Uterus (tissue), 3 donors: ENCODE measurements at regions not wholly inside any gene's neighbourhood (a gene's known extent, or its start where the extent isn't known, plus 50 kb on each side); places are given as distances from the start of the nearest gene placed in this dataset.

ENCODE experiments used
- DNase-seq, 2 donors: peaks; one replicate each; pipeline ENCODE4 v3.0.0-alpha.2; 2019 to 2020
- H3K27ac ChIP-seq, 2 donors: fragments of 200-600 bp; sonication (generic); 1 replicate in 1 of 2; 2 replicates in 1 of 2; pipeline ENCODE4 v1.5.1; 2016 to 2018
- H3K27me3 ChIP-seq, 2 donors: fragments of 200-600 bp; sonication (generic); one replicate each; pipeline ENCODE4 v1.5.1; 2018 to 2019; ENCODE audit warnings: control low read depth in 1 of 2
- H3K36me3 ChIP-seq, 2 donors: fragments of 200-600 bp; sonication (generic); one replicate each; pipeline ENCODE4 v1.5.1; 2019; ENCODE audit warnings: control low read depth in 1 of 2
- H3K4me1 ChIP-seq, 2 donors: fragments of 200-600 bp; sonication (generic); one replicate each; pipeline ENCODE4 v1.5.1; 2018 to 2019; ENCODE audit warnings: control low read depth in 1 of 2
- H3K4me3 ChIP-seq, 2 donors: fragments of 200-600 bp; sonication (generic); 1 replicate in 1 of 2; 2 replicates in 1 of 2; pipeline ENCODE4 v1.5.1; 2018 to 2019; ENCODE audit warnings: mild to moderate bottlenecking in 1 of 2
- H3K9me3 ChIP-seq, 2 donors: fragments of 200-600 bp; sonication (generic); one replicate each; pipeline ENCODE4 v1.5.1; 2019; ENCODE audit warnings: control low read depth in 1 of 2
- CTCF ChIP-seq, 4 experiments: fragments of 200-600 bp in 2 of 4; fragments of 450-650 bp in 2 of 4; sonication (generic) in 2 of 4; IDR thresholded peaks; one replicate each; pipeline ENCODE4 v1.5.1; 2016 to 2019; ENCODE audit warnings: antibody characterized with exemption in 4 of 4, mild to moderate bottlenecking in 2 of 4, moderate library complexity in 1 of 4
- POLR2A ChIP-seq, 2 donors: fragments of 450-650 bp; IDR thresholded peaks; one replicate each; pipeline ENCODE4 v1.6.1; 2016; ENCODE audit warnings: antibody characterized with exemption in 2 of 2, mild to moderate bottlenecking in 1 of 2, moderate library complexity in 1 of 2
- intact Hi-C: fragments of 100-400 bp; cut with DNase I; formaldehyde crosslinking; loops from one replicate; pipeline ENCODE4 v1.15.1; 2023; ENCODE audit warnings: low total_unique reads
- donor health status: DM: yes; HTN: yes; CAD: no.

- intact Hi-C loops = no loop called here
- no peaks in the 10 kb centered on the region for H3K27me3 ChIP-seq
- H3K27ac ChIP-seq = no peak overlapping the region
- no peak for DNase-seq
- no peaks in the 10 kb centered on the region for H3K36me3 ChIP-seq
- no peaks in the 10 kb centered on the region for H3K9me3 ChIP-seq
- H3K4me3 ChIP-seq = no peak overlapping the region
- H3K4me1 ChIP-seq = no peaks in the 10 kb centered on the region
- no peak for TF ChIP-seq POLR2A (IDR thresholded peaks at IDR 0.05)
- no peak for TF ChIP-seq CTCF (IDR thresholded peaks at IDR 0.05)
Observed at GRCh38 chr9:10744669-10745068, 131.9 kb upstream of the PTPRD start.

- TF ChIP-seq CTCF (IDR thresholded peaks at IDR 0.05) (no peak), POLR2A (IDR thresholded peaks at IDR 0.05) (no peak)
- H3K36me3 ChIP-seq = no peaks in the 10 kb centered on the region
- DNase-seq = no peak
- intact Hi-C loops = no loop called here
- no peaks in the 10 kb centered on the region for H3K27me3 ChIP-seq
- no peak overlapping the region for H3K4me3 ChIP-seq
- no peak overlapping the region for H3K27ac ChIP-seq
- H3K9me3 ChIP-seq = no peaks in the 10 kb centered on the region
- H3K4me1 ChIP-seq = no peaks in the 10 kb centered on the region
Observed at GRCh38 chr9:10753474-10753873, 140.7 kb upstream of the PTPRD start.

GRCh38 chr9:10764481-10764880 lies 151.7 kb upstream of the PTPRD start:
- Histone ChIP-seq H3K4me1 (no peaks in the 10 kb centered on the region), H3K27ac (no peak overlapping the region), H3K27me3 (no peaks in the 10 kb centered on the region), H3K4me3 (no peak overlapping the region), H3K9me3 (no peaks in the 10 kb centered on the region), H3K36me3 (no peaks in the 10 kb centered on the region)
- no peak for DNase-seq
- no peak for TF ChIP-seq POLR2A (IDR thresholded peaks at IDR 0.05)
- TF ChIP-seq CTCF (IDR thresholded peaks at IDR 0.05) = no peak
- intact Hi-C loops = no loop called here

GRCh38 chr9:10773136-10773535 lies 160.3 kb upstream of the PTPRD start:
- intact Hi-C loops = no loop called here
- no peak for DNase-seq
- H3K27me3 ChIP-seq = no peaks in the 10 kb centered on the region
- no peak overlapping the region for H3K27ac ChIP-seq
- no peaks in the 10 kb centered on the region for H3K36me3 ChIP-seq
- H3K4me1 ChIP-seq = no peaks in the 10 kb centered on the region
- H3K9me3 ChIP-seq = peaks cover 0 to 4% of the 10 kb centered on the region in 2 donors
- no peak for TF ChIP-seq CTCF (IDR thresholded peaks at IDR 0.05)
- no peak for TF ChIP-seq POLR2A (IDR thresholded peaks at IDR 0.05)
- H3K4me3 ChIP-seq = no peak overlapping the region

- H3K27me3 ChIP-seq = no peaks in the 10 kb centered on the region
- H3K4me1 ChIP-seq = no peaks in the 10 kb centered on the region
- no peak for DNase-seq
- no peak overlapping the region for H3K27ac ChIP-seq
- H3K36me3 ChIP-seq = no peaks in the 10 kb centered on the region
- TF ChIP-seq POLR2A (IDR thresholded peaks at IDR 0.05) (no peak), CTCF (IDR thresholded peaks at IDR 0.05) (no peak)
- no peak overlapping the region for H3K4me3 ChIP-seq
- intact Hi-C loops = no loop called here
- H3K9me3 ChIP-seq = peaks cover 0 to 4% of the 10 kb centered on the region in 2 donors
Observed at GRCh38 chr9:10774051-10774450, 161.2 kb upstream of the PTPRD start.
